Natural killer cell (primary cell): ENCODE measurements at regions not wholly inside any gene's neighbourhood (a gene's known extent, or its start where the extent isn't known, plus 50 kb on each side); places are given as distances from the start of the nearest gene placed in this dataset.

Experiments used
- ATAC-seq, 3 donors: fragments of 150-1000 bp in 2 of 3; fragments of 200-7000 bp in 1 of 3; cut with Tn5 transposase; 1 replicate in 1 of 3; 2 replicates in 2 of 3; pipeline ENCODE4 v1.10.0; 2021; ENCODE audit warnings: mild to moderate bottlenecking in 2 of 3, moderate library complexity in 2 of 3
- DNase-seq, 2 donors: peaks; one replicate each; pipeline versions ENCODE4 v3.0.0 to v3.0.0-alpha.2; 2013 to 2021; ENCODE audit warnings: mixed read lengths in 1 of 2
- H3K27ac ChIP-seq: one replicate; pipeline ENCODE4 v1.5.1; 2013; ENCODE audit warnings: mild to moderate bottlenecking, low read length
- H3K27me3 ChIP-seq: one replicate; pipeline ENCODE4 v1.6.1; 2013; ENCODE audit warnings: low read length; ENCODE audit not compliant: control insufficient read depth, insufficient read depth
- H3K36me3 ChIP-seq: one replicate; pipeline ENCODE4 v1.6.1; 2013; ENCODE audit warnings: low read length; ENCODE audit not compliant: control insufficient read depth, insufficient read depth
- H3K4me1 ChIP-seq: one replicate; pipeline ENCODE4 v1.6.1; 2013; ENCODE audit warnings: low read length; ENCODE audit not compliant: control insufficient read depth, insufficient read depth
- H3K4me3 ChIP-seq: one replicate; pipeline ENCODE4 v1.5.1; 2013; ENCODE audit warnings: low read length
- H3K9me3 ChIP-seq: one replicate; pipeline ENCODE4 v1.6.1; 2013; ENCODE audit warnings: low read length; ENCODE audit not compliant: control insufficient read depth, insufficient read depth
- H3K27ac Mint-ChIP-seq, 2 donors: one replicate each; pipeline ENCODE4 v1.8.0; 2022; ENCODE audit warnings: mild to moderate bottlenecking in 2 of 2, mixed read lengths in 2 of 2, moderate library complexity in 1 of 2
- H3K27me3 Mint-ChIP-seq, 2 donors: one replicate each; pipeline ENCODE4 v1.8.0; 2022; ENCODE audit warnings: low read depth in 2 of 2, mixed read lengths in 2 of 2
- H3K36me3 Mint-ChIP-seq: one replicate; pipeline ENCODE4 v1.8.0; 2022; ENCODE audit warnings: mixed read lengths
- H3K4me1 Mint-ChIP-seq, 2 donors: one replicate each; pipeline ENCODE4 v1.8.0; 2022; ENCODE audit warnings: mixed read lengths in 2 of 2
- H3K4me3 Mint-ChIP-seq: one replicate; pipeline ENCODE4 v1.8.0; 2022; ENCODE audit warnings: mild to moderate bottlenecking, moderate library complexity, mixed read lengths
- H3K9me3 Mint-ChIP-seq, 2 donors: one replicate each; pipeline ENCODE4 v1.8.0; 2022; ENCODE audit warnings: mixed read lengths in 2 of 2
- WGBS: methylation state at CpG from one replicate; pipeline ENCODE4 v1.1.7; 2013; ENCODE audit warnings: missing lambda C conversion rate; ENCODE audit not compliant: insufficient coverage; 5-methylcytosine and 5-hydroxymethylcytosine counted together
- intact Hi-C: fragments of 100-400 bp; cut with micrococcal nuclease; formaldehyde crosslinking; loops from one replicate; pipeline ENCODE4 v1.14.2; 2022
- TF ChIP-seq, protein P1 (sequence below): fragments of 200-600 bp; IDR thresholded peaks from one replicate; pipeline ENCODE4 v1.8.0; 2022; ENCODE audit warnings: antibody characterized with exemption

DNA sequence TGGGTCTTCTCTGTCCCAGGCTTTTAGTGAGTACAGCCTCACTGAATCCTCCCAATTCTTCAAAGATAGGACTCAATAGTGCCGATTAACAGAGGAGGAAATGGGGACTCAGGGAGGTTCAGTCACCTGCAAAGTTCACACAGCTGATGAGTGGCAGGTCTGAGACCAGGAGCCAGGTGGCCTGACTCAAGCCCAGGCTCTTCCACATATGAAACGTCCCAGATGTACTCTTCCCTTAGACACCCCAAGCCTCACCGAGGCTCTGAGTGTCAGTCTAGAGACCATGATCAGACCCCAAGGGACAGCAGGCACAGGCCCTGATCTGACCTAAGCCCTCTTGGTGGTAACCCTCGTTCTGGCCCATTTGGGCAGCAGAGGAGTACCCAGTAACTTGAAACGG is 115.2 kb downstream of the INHBB start:
- ATAC-seq: no peak
- no peaks in the 10 kb centered on the region for H3K4me1 Mint-ChIP-seq
- H3K9me3 Mint-ChIP-seq: peaks cover 0 to 4% of the 10 kb centered on the region in 2 donors
- intact Hi-C loops: no loop called here
- no peaks in the 10 kb centered on the region for H3K27me3 ChIP-seq
- peaks cover 0 to 13% of the 10 kb centered on the region in 2 donors for H3K27me3 Mint-ChIP-seq
- H3K4me3 Mint-ChIP-seq: no peak overlapping the region
- no peak overlapping the region for H3K27ac Mint-ChIP-seq
- TF ChIP-seq, protein P1, sequence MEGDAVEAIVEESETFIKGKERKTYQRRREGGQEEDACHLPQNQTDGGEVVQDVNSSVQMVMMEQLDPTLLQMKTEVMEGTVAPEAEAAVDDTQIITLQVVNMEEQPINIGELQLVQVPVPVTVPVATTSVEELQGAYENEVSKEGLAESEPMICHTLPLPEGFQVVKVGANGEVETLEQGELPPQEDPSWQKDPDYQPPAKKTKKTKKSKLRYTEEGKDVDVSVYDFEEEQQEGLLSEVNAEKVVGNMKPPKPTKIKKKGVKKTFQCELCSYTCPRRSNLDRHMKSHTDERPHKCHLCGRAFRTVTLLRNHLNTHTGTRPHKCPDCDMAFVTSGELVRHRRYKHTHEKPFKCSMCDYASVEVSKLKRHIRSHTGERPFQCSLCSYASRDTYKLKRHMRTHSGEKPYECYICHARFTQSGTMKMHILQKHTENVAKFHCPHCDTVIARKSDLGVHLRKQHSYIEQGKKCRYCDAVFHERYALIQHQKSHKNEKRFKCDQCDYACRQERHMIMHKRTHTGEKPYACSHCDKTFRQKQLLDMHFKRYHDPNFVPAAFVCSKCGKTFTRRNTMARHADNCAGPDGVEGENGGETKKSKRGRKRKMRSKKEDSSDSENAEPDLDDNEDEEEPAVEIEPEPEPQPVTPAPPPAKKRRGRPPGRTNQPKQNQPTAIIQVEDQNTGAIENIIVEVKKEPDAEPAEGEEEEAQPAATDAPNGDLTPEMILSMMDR: no peak
- H3K9me3 ChIP-seq: peaks cover 4% of the 10 kb centered on the region
- H3K36me3 ChIP-seq: no peaks in the 10 kb centered on the region
- DNase-seq: no peak
- WGBS: 88% methylated on average over 5 of the region's 5 CpGs
- no peak overlapping the region for H3K4me3 ChIP-seq
- H3K4me1 ChIP-seq: no peaks in the 10 kb centered on the region
- H3K36me3 Mint-ChIP-seq: peaks cover 6% of the 10 kb centered on the region
- H3K27ac ChIP-seq: no peak overlapping the region

DNA sequence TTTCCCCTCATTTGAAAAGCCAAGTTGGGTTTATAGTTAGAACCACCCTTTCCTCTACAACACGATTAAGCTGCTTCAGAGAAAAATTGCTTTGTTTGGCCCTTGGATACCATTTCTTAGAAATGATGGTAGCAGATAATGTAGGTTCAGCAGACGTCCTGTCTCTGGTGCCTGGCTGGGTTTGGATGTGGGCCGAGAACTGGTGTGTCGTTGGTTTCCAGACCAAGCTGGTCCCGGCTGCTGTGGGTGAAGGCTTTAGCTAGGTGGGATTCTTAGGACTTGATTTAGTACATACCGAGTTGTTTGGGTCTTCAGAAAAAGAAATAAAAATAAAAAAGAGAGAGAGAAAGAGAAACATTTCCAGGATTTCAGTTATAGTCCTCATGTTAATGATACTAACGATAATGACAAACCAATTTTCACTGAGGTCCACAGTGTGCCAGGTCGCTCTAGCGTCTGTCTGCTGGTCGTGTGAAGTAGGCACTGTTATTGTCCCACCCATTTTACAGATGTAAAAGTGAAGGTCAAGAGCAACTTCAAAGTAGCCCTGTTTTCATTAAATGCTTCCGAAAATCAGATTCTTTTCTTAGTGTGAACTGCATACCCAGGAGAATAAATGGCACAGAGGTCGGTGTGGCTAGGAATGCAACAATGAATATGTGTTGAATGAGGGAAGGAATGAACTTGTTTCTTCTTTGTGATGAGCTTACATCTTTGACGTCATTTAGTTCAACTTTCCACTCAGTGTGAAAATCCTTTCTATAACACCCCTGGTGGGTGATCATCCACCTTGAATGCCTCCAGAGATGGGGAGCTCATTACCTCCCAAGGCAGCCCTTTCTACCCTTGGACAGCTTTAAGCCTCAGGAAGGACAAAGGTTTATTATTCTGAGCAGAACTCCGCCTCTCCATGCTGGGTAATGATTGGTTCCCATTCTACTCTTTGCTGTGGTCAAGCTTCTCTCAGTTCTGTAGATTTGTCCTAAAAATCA is 115.9 kb downstream of the INHBB start:
- ATAC-seq: no peak
- WGBS: 81% methylated on average over 14 of the region's 14 CpGs
- Mint-ChIP-seq H3K4me3 (no peak overlapping the region), H3K27me3 (peaks cover 0 to 10% of the 10 kb centered on the region in 2 donors), H3K9me3 (peaks cover 0 to 4% of the 10 kb centered on the region in 2 donors), H3K36me3 (peaks cover 6% of the 10 kb centered on the region), H3K27ac (no peak overlapping the region), H3K4me1 (no peaks in the 10 kb centered on the region)
- no peak overlapping the region for H3K27ac ChIP-seq
- no peak for DNase-seq
- peaks cover 1% of the 10 kb centered on the region for H3K9me3 ChIP-seq
- H3K4me1 ChIP-seq: no peaks in the 10 kb centered on the region
- intact Hi-C loops: no loop called here
- H3K4me3 ChIP-seq: no peak overlapping the region
- TF ChIP-seq, protein P1: no peak
- H3K27me3 ChIP-seq: no peaks in the 10 kb centered on the region
- no peaks in the 10 kb centered on the region for H3K36me3 ChIP-seq

DNA sequence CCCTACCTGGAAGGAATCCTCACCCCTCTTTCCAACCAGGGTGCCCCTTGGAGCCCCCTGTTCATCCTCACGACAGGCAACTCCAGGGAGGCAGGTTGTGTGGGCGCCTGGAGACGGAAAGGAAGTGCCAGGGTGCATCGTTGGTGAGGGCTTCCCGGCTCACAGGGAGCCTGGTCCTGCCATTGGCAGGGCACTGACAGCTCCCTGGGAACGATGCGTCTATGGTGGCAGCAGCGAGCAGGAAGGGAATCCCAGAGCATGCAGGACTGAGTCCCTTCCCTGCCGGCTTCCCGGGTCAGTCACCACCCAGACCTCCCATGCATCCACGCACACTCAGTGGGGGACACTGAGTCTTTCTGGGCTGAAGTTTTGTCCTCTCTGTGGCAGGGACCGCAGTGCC is 117.6 kb downstream of the INHBB start:
- ATAC-seq (no peak), DNase-seq (no peak)
- Histone ChIP-seq H3K27ac (no peak overlapping the region), H3K4me3 (no peak overlapping the region), H3K36me3 (no peaks in the 10 kb centered on the region), H3K4me1 (no peaks in the 10 kb centered on the region), H3K9me3 (no peaks in the 10 kb centered on the region), H3K27me3 (no peaks in the 10 kb centered on the region)
- no peaks in the 10 kb centered on the region for H3K4me1 Mint-ChIP-seq
- intact Hi-C loops: no loop called here
- WGBS: 66% methylated on average over 12 of the region's 12 CpGs
- H3K36me3 Mint-ChIP-seq: no peaks in the 10 kb centered on the region
- no peak overlapping the region for H3K4me3 Mint-ChIP-seq
- TF ChIP-seq, protein P1: no peak
- no peaks in the 10 kb centered on the region for H3K9me3 Mint-ChIP-seq
- no peaks in the 10 kb centered on the region for H3K27me3 Mint-ChIP-seq
- no peak overlapping the region for H3K27ac Mint-ChIP-seq
